OCI-LY7 (cell line): ENCODE measurements at regions not wholly inside any gene's neighbourhood (a gene's known extent, or its start where the extent isn't known, plus 50 kb on each side); places are given as distances from the start of the nearest gene placed in this dataset.

ENCODE experiments used
- BruUV-seq: library from RNA; stranded (reverse); fragments of 400-500 nt; replicated peaks from 2 replicates; lab custom pipeline; 2021; lab: Mats Ljungman, UMichigan
- CTCF ChIA-PET: fragments of 300-600 bp; sonication (Branson Sonifier 250); formaldehyde crosslinking; loops from one replicate; lab custom pipeline; 2022; ENCODE audit warnings: antibody characterized with exemption; ENCODE audit not compliant: unreplicated experiment; lab: Charles Lee
- POLR2A ChIA-PET: fragments of 300-600 bp; sonication (Branson Sonifier 250); formaldehyde crosslinking; loops from one replicate; lab custom pipeline; 2022; ENCODE audit warnings: antibody characterized with exemption; lab: Charles Lee
- DNase-seq: peaks from one replicate; pipeline ENCODE4 v3.0.0-alpha.2; 2015; ENCODE audit warnings: low spot score
- H2AFZ ChIP-seq: fragments of 200-600 bp; sonication (generic), shearing (Covaris generic); 2 replicates; pipeline ENCODE4 v1.6.1; 2014; ENCODE audit warnings: mild to moderate bottlenecking, antibody characterized with exemption, low read length, moderate library complexity
- H3K27ac ChIP-seq: fragments of 200-600 bp; sonication (generic); 2 replicates; pipeline ENCODE4 v1.5.1; 2014; ENCODE audit warnings: mixed run types, low read depth, mild to moderate bottlenecking, moderate library complexity, low read length, inconsistent platforms; ENCODE audit not compliant: poor library complexity, severe bottlenecking
- H3K36me3 ChIP-seq: fragments of 200-600 bp; sonication (generic); 2 replicates; pipeline ENCODE4 v1.6.1; 2014; ENCODE audit warnings: mild to moderate bottlenecking, antibody characterized with exemption, low read length, moderate library complexity, mixed read lengths; ENCODE audit not compliant: insufficient read depth
- H3K4me1 ChIP-seq: fragments of 200-600 bp; sonication (generic); 2 replicates; pipeline ENCODE4 v1.5.1; 2014; ENCODE audit warnings: mild to moderate bottlenecking, low read length; ENCODE audit not compliant: insufficient read depth, poor library complexity, severe bottlenecking
- H3K4me2 ChIP-seq: fragments of 200-600 bp; sonication (generic); 2 replicates; pipeline ENCODE4 v1.6.1; 2014; ENCODE audit warnings: mild to moderate bottlenecking, low read length
- H3K4me3 ChIP-seq: fragments of 200-600 bp; sonication (generic); 2 replicates; pipeline ENCODE4 v1.5.1; 2014; ENCODE audit warnings: mild to moderate bottlenecking, low read depth, low read length; ENCODE audit not compliant: poor library complexity, severe bottlenecking
- H3K79me2 ChIP-seq: fragments of 200-600 bp; sonication (generic); 2 replicates; pipeline ENCODE4 v1.6.1; 2016; ENCODE audit warnings: low read depth, mild to moderate bottlenecking, low read length, moderate library complexity, mixed read lengths; ENCODE audit not compliant: insufficient read depth
- H3K9me2 ChIP-seq: fragments of 200-600 bp; sonication (generic); 2 replicates; pipeline ENCODE4 v1.6.1; 2016; ENCODE audit warnings: mild to moderate bottlenecking, low read length, mixed read lengths; ENCODE audit not compliant: insufficient read depth
- H3K9me3 ChIP-seq: fragments of 200-600 bp; sonication (generic); 2 replicates; pipeline ENCODE4 v1.6.1; 2014; ENCODE audit warnings: mild to moderate bottlenecking, mixed run types, low read length, mixed read lengths
- H4K20me1 ChIP-seq: fragments of 200-600 bp; sonication (generic); 2 replicates; pipeline ENCODE4 v1.6.1; 2014; ENCODE audit warnings: mild to moderate bottlenecking, antibody characterized with exemption, low read length, moderate library complexity, mixed read lengths; ENCODE audit not compliant: insufficient read depth
- EZH2phosphoT487 ChIP-seq: fragments of 200-600 bp; sonication (generic); IDR thresholded peaks from 2 replicates; pipeline ENCODE4 v1.6.1; 2018; ENCODE audit warnings: low read depth, borderline replicate concordance, mild to moderate bottlenecking, mixed run types, antibody characterized with exemption, low read length, moderate library complexity, mixed read lengths
- intact Hi-C: fragments of 100-400 bp; cut with micrococcal nuclease; formaldehyde crosslinking; loops from one replicate; pipeline ENCODE4 v1.10.0; 2022; ENCODE audit not compliant: unreplicated experiment
- TF ChIP-seq, protein P1 (sequence below): fragments of 200-600 bp; sonication (generic); conservative IDR thresholded peaks from 2 replicates; pipeline ENCODE4 v1.5.1; 2014; ENCODE audit warnings: mild to moderate bottlenecking, antibody characterized with exemption, low read length, moderate library complexity, mixed read lengths

DNA sequence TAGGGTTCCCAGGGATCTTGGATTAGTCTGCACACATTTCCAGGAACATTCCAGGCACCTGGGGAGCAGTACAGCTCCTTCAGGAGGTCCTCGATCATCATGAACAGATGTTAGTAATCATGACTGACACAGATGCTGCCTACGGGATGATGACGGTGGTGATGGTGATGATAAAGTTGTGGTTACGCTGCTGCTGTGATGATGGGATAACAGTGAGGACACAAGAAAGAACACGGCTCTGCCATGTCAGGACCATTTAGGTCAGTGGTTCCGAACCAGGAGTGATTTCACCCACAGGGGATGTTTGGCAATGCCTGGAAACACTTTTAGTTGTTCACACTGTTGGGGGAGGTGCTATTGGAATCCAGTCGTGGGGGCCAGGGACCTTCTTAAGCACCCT is 1193.0 kb downstream of the UQCRFS1 start:
- intact Hi-C loops = no loop called here
- Histone ChIP-seq H2AFZ (no peak overlapping the region), H3K79me2 (no peaks in the 10 kb centered on the region), H3K9me2 (no peaks in the 10 kb centered on the region), H3K4me1 (no peaks in the 10 kb centered on the region), H3K27ac (no peak overlapping the region), H3K4me2 (no peak overlapping the region), H3K4me3 (no peak overlapping the region), H4K20me1 (no peaks in the 10 kb centered on the region), H3K36me3 (no peaks in the 10 kb centered on the region), H3K9me3 (no peaks in the 10 kb centered on the region)
- ChIA-PET POLR2A (no interaction called here), CTCF (no interaction called here)
- no peak for TF ChIP-seq EZH2phosphoT487
- TF ChIP-seq, protein P1, sequence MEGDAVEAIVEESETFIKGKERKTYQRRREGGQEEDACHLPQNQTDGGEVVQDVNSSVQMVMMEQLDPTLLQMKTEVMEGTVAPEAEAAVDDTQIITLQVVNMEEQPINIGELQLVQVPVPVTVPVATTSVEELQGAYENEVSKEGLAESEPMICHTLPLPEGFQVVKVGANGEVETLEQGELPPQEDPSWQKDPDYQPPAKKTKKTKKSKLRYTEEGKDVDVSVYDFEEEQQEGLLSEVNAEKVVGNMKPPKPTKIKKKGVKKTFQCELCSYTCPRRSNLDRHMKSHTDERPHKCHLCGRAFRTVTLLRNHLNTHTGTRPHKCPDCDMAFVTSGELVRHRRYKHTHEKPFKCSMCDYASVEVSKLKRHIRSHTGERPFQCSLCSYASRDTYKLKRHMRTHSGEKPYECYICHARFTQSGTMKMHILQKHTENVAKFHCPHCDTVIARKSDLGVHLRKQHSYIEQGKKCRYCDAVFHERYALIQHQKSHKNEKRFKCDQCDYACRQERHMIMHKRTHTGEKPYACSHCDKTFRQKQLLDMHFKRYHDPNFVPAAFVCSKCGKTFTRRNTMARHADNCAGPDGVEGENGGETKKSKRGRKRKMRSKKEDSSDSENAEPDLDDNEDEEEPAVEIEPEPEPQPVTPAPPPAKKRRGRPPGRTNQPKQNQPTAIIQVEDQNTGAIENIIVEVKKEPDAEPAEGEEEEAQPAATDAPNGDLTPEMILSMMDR = no peak
- no peak for DNase-seq
- BruUV-seq = no TSS peak

DNA sequence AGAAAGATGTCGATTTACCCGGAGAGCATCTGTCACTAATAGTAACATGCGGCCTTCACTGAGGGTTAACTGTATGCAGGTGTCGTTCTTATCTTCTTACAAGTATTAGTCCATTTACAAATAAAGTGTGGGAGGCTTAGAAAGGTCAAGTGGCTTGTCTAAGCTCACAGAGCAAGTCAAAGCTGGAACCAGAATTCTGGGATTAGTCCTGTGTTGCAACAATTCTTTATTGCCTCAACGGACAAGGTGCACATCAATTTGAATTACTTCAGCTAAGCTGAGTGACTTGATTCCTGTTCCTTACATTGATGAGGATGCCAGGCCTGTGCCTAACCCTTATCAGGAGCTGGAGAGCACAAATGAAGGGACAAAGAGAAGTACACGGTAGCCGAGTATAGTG is 1193.6 kb downstream of the UQCRFS1 start:
- Histone ChIP-seq H3K9me3 (no peaks in the 10 kb centered on the region), H3K27ac (no peak overlapping the region), H4K20me1 (no peaks in the 10 kb centered on the region), H3K79me2 (no peaks in the 10 kb centered on the region), H3K4me2 (no peak overlapping the region), H3K4me3 (no peak overlapping the region), H2AFZ (no peak overlapping the region), H3K36me3 (no peaks in the 10 kb centered on the region), H3K4me1 (no peaks in the 10 kb centered on the region), H3K9me2 (no peaks in the 10 kb centered on the region)
- TF ChIP-seq, protein P1 = no peak
- no peak for TF ChIP-seq EZH2phosphoT487
- no peak for DNase-seq
- intact Hi-C loops = no loop called here
- BruUV-seq = no TSS peak
- POLR2A ChIA-PET = no interaction called here
- CTCF ChIA-PET = no interaction called here

DNA sequence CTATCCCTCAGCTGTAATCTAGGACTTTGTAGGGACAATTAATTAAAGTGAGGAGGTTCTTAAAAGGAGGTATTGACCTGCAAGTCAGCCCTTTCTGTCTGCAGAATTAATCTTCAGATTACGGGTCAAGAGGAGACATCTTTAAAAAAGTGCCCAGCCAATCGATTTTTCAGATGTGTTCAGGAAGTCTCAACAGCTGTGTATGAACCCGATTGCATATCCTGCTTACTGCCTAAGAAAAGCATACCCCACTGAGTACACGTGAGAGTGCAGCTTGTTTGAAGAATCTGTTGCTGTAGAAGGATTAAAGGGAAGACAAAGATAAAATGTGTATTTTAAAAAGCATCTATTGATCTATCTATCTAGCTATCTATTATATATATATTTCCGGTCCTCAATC is 1194.5 kb downstream of the UQCRFS1 start:
- Histone ChIP-seq H2AFZ (no peak overlapping the region), H3K36me3 (no peaks in the 10 kb centered on the region), H4K20me1 (no peaks in the 10 kb centered on the region), H3K9me3 (no peaks in the 10 kb centered on the region), H3K4me3 (no peak overlapping the region), H3K27ac (no peak overlapping the region), H3K4me1 (no peaks in the 10 kb centered on the region), H3K9me2 (no peaks in the 10 kb centered on the region), H3K4me2 (no peak overlapping the region), H3K79me2 (no peaks in the 10 kb centered on the region)
- TF ChIP-seq, protein P1 = no peak
- TF ChIP-seq EZH2phosphoT487 = no peak
- DNase-seq = no peak
- POLR2A ChIA-PET = no interaction called here
- intact Hi-C loops = no loop called here
- CTCF ChIA-PET = no interaction called here
- no TSS peak for BruUV-seq
